GM21825 (cell line): ENCODE measurements at regions not wholly inside any gene's neighbourhood (a gene's known extent, or its start where the extent isn't known, plus 50 kb on each side); places are given as distances from the start of the nearest gene placed in this dataset.
"Not testable (repeated sequence)": the region's sequence is repeated elsewhere in the genome, so short reads cannot be mapped to it uniquely, and the experiment has no call there.

Source experiments
- ATAC-seq: cut with Tn5 transposase; IDR thresholded peaks from one replicate; pipeline ENCODE4 v1.9.1; 2021; ENCODE audit warnings: mild to moderate bottlenecking, moderate library complexity; ENCODE audit not compliant: unreplicated experiment

DNA sequence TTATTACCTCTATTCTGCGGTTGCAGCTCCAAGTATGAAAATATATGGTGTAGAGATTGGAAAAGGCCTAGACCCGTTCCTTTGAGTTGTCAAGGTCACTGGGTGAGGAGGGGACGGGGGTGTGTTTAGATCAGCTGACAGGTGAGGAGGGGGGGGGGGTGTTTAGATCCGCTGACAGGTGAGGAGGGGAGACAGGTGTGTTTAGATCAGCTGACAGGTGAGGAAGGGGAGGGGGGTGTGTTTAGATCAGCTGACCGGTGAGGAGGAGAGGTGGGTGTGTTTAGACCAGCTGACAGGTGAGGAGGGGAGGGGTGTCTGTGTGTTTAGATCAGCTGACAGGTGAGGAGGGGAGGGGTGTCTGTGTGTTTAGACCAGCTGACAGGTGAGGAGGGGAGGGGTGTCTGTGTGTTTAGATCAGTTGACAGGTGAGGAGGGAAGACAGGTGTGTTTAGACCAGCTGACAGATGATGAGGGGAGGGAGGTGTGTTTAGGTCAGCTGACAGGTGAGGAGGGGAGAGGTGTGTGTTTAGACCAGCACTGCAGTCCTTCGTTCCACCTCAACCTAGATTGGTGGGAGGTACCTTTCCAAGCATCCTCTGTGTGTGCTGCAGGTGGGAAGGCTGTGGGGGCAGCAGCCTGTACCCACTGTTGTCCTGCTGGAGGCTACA lies 655.0 kb upstream of the ADARB2 start:
- no peak for ATAC-seq

DNA sequence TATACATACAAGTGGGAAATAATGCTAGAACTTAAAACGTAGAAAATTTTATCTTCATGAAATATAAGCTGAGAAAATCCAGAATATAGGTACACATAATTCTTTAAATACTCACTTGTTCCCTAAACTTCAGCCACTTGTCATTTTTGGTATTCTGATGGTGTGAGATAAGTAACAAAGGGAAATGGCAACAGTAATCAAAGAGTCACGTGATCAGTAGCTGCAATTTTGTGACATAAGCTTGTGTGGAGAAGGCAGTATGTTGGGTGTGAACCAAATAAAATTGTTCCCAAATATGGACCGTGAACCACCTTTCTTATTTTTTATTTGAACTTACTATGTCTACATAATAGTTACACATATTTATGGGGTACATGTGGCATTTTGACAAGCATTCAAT lies 650.3 kb upstream of the ADARB2 start:
- no peak for ATAC-seq

- no peak for ATAC-seq
Observed at GRCh38 chr10:2387261-2387660, 649.9 kb upstream of the ADARB2 start.

- no peak for ATAC-seq
Observed at GRCh38 chr10:2380218-2380617, 642.9 kb upstream of the ADARB2 start.

DNA sequence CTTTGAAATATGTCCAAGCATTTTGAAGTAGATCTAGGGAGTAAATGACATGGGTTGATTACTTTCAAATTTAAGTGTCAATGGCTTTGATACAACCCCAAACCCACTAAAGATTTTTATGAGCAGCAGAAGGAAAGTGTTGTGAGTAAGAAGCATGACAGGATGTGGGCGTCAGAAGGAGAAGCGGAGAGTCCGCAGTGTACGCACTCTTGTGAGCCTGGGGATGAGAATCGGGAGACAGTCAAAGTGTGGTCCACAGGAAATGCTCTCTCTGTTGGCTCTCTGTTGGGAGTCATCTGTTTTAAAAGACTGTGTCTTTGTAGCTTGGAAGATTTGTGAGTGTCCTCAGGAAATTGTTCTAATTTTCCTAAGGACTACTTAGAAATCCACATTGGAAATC lies 629.8 kb upstream of the ADARB2 start:
- ATAC-seq = no peak

- ATAC-seq = no peak
Observed at GRCh38 chr10:2366264-2366931, 629.1 kb upstream of the ADARB2 start.

DNA sequence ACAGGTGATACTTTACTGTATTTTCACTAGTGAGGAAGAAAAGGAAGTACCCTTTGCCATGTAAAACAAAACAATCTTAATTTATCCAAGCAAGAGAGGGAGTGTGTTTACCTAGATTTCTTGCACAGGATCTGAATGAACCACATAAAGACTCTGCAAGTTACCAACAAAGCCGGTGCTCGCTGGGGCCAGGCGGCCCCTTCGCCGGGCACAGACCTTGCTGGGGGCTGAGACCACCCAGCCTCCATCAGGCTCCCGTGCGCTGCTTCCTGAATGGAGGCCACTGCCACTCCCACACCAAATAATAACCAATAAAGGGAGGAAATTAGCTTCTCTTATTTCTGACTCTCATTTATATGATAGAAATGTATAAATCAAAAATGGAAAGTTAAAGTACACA lies 625.0 kb upstream of the ADARB2 start:
- ATAC-seq = no peak

DNA sequence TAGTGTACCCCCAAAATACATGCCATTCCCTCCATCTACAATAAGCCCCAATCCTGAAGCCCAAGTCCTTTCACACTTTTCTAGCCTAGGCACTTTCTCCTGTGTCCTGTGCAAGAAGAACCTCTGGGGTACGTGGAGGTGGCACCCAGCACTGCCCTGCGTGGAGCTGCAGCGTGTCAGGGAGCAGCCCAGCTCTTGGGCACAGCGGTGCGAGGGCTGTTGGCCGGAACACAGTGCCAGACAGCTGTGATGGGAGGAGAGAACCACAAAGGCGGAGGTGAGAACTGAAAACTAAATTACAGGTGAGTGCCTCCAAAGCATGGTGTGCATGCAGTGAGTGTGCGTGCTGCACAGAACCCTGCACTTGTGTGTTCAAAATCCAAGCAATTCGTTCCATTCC lies 621.3 kb upstream of the ADARB2 start:
- ATAC-seq = no peak

- ATAC-seq = no peak
Observed at GRCh38 chr10:2356670-2357069, 619.3 kb upstream of the ADARB2 start.

GRCh38 chr10:2351566-2351965 lies 614.2 kb upstream of the ADARB2 start:
- no peak for ATAC-seq

- no peak for ATAC-seq
Observed at GRCh38 chr10:2342206-2342605, 604.9 kb upstream of the ADARB2 start.

DNA sequence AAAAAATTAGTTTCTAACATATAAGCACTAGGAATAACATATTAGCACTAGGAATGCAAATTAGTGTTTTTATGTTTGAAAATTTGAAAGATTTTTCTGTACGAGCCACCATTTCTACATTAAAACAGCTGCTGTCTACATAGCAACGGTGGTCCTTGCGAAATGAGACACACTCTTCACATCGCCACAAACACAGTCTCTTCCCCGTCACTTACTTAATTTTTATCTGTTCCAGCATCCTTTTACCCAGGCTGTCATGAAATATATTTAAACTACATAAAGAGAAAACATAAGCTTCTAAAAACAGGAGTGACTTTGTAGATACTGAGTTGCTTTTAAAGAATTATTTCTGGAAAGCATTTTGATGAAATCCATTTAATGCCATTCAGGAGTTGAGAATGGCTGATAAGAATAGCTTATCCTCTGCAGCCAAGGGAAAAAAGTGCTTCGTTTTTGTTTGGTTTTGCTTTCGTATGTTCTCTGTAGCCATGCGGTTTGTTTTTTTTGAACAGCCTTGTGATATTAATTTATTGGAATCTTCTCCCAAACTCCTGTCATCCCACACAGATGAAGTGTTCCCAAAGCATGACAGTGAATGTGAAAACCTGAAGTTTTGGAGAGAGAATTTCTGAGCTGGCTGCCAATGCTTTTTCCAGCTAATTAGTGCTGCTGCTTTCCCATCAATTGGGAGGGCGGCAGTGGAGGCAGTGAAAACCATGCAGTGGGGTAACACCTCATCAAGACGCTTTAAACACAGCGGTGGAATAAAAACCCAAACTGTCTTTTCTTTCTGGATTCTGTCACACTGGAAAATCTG lies 603.7 kb upstream of the ADARB2 start:
- ATAC-seq = no peak

GRCh38 chr10:2335626-2336025 lies 598.3 kb upstream of the ADARB2 start:
- no peak for ATAC-seq

GRCh38 chr10:2334575-2334974 lies 597.2 kb upstream of the ADARB2 start:
- ATAC-seq = no peak

- no peak for ATAC-seq
Observed at GRCh38 chr10:2329082-2329481, 591.8 kb upstream of the ADARB2 start.

DNA sequence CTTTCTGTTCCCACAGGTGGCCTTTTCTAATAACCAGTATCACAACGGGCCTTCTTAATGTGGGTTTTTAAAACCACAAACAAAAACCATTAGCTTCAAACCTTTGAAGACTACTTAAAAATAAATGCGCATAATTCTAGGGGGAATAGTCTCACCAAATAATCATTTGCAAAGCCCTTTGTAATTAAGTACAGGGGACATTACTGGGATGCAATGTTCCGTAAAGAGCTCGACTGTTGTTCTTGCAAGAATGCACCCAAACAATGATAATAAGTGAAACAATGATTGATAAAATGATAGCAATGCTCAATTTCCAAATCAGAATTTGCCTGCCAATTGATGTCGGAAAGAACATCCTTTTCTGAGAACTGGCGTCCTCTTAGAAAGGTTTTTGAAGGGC lies 589.1 kb upstream of the ADARB2 start:
- ATAC-seq = no peak

DNA sequence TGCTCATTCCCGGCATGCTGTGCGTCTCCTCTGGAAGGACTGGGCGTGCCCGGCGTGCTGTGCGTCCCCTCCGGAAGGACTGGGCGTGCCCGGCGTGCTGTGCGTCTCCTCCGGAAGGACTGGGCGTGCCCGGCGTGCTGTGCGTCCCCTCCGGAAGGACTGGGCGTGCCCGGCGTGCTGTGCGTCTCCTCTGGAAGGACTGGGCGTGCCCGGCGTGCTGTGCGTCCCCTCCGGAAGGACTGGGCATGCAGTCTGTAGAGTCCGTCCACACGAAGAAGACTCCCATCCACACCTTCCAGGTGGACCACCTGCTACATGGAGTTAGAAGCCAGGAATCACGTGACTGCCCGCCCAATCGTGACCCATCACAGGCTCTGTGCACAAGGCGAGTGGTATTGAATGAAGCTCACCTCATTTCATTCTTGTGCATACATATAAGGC lies 577.7 kb upstream of the ADARB2 start:
- not testable (repeated sequence) for ATAC-seq

- no peak for ATAC-seq
Observed at GRCh38 chr10:2306081-2306480, 568.8 kb upstream of the ADARB2 start.

DNA sequence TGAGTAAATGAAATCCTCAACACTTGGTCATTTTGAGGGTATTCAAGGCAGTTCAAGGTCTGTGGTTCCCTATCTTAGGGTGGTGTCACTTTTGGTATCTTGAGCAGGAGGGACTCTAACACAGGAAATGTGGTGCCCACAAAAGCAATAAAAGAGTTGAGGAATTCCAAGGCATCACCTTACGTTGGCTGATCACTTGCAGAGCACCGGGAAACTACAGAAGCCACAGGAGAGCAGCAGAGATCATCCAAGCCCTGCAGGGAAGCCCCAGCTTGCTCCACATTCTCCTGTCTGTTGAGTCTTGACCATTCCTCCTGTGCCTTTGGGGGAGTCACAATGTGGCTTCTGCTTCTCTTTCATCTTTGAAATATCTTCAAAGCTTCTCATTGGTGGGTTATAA lies 565.8 kb upstream of the ADARB2 start:
- ATAC-seq = no peak

GRCh38 chr10:2301227-2301626 lies 563.9 kb upstream of the ADARB2 start:
- ATAC-seq = no peak

DNA sequence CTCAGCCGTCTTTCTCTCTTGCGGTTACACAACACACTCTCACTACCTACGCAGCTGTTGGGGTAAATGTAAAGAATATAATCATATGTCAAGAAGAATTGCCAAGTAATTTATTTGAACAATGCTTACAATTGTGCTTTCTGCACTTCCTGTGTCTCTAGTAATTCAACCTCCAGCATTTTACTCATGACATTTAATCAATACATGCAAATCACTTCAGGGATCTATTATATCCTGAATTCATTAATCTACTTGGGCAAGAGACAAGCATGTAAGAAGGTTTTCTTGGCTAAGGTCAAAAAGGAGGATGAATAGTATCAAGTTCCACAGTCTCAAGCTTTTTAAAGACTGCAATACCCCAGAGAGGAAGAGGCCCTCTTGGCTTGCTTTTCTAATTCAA lies 562.9 kb upstream of the ADARB2 start:
- no peak for ATAC-seq
